KMS-11 (cell line): ENCODE measurements at regions not wholly inside any gene's neighbourhood (a gene's known extent, or its start where the extent isn't known, plus 50 kb on each side); places are given as distances from the start of the nearest gene placed in this dataset.

ENCODE experiments used
- H2AFZ ChIP-seq: fragments of 200-600 bp; sonication (generic); 2 replicates; pipeline ENCODE4 v1.6.1; 2016; ENCODE audit warnings: antibody characterized with exemption, mixed run types, low read depth
- H3K27ac ChIP-seq: fragments of 200-600 bp; sonication (generic); 2 replicates; pipeline ENCODE4 v1.6.1; 2016; ENCODE audit warnings: mild to moderate bottlenecking, mixed run types
- H3K27me3 ChIP-seq: fragments of 200-600 bp; sonication (generic); 2 replicates; pipeline ENCODE4 v1.6.1; 2017; ENCODE audit warnings: mild to moderate bottlenecking, low read depth, mixed run types, moderate library complexity; ENCODE audit not compliant: insufficient read depth
- H3K36me3 ChIP-seq: fragments of 200-600 bp; sonication (generic); 2 replicates; pipeline ENCODE4 v1.6.1; 2017; ENCODE audit warnings: mild to moderate bottlenecking, mixed run types; ENCODE audit not compliant: insufficient read depth
- H3K4me1 ChIP-seq: fragments of 200-600 bp; sonication (generic); 2 replicates; pipeline ENCODE4 v1.6.1; 2016; ENCODE audit warnings: mild to moderate bottlenecking, low read depth, mixed run types; ENCODE audit not compliant: poor library complexity, severe bottlenecking
- H3K4me2 ChIP-seq: fragments of 200-600 bp; sonication (generic); 2 replicates; pipeline ENCODE4 v1.7.0; 2016; ENCODE audit warnings: mild to moderate bottlenecking, mixed run types
- H3K4me3 ChIP-seq: fragments of 200-600 bp; sonication (generic); IDR thresholded peaks from 2 replicates; pipeline ENCODE4 v1.6.1; 2017; ENCODE audit warnings: low read depth, low read length, mixed read lengths; ENCODE audit not compliant: insufficient read depth
- H3K79me2 ChIP-seq: fragments of 200-600 bp; sonication (generic); 2 replicates; pipeline ENCODE4 v1.6.1; 2016; ENCODE audit warnings: low read depth, mixed run types; ENCODE audit not compliant: insufficient read depth
- H3K9ac ChIP-seq: fragments of 200-600 bp; sonication (generic); 2 replicates; pipeline ENCODE4 v1.6.1; 2016; ENCODE audit warnings: mild to moderate bottlenecking, mixed run types
- H4K20me1 ChIP-seq: fragments of 200-600 bp; sonication (generic); 2 replicates; pipeline ENCODE4 v1.6.1; 2016; ENCODE audit warnings: mild to moderate bottlenecking, mixed run types; ENCODE audit not compliant: insufficient read depth
- TF ChIP-seq, protein P1 (sequence below): fragments of 200-600 bp; sonication (generic); conservative IDR thresholded peaks from 2 replicates; pipeline ENCODE4 v1.6.1; 2017; ENCODE audit warnings: low read depth, mild to moderate bottlenecking, antibody characterized with exemption, low read length, moderate library complexity, mixed read lengths

DNA sequence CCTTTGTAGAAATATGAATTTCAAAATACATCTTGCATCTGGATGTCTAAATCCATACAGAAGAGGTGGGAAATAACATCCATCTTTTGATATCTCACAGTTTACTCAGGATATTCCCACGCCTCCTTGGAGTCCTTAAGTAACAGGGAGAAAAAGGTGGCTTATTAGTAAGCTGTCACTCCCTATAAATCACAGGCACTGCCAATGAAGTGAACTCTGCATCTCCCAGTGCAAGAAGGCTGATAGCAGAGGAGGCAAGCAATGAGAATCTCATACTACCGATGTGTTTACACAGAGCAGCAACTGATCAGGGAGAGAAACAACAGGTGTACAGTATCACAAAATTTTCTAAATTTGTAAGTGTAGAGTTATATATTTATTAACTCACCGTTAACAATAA lies 551.8 kb downstream of the NXPH1 start:
- no peaks in the 10 kb centered on the region for H3K4me1 ChIP-seq
- TF ChIP-seq, protein P1, sequence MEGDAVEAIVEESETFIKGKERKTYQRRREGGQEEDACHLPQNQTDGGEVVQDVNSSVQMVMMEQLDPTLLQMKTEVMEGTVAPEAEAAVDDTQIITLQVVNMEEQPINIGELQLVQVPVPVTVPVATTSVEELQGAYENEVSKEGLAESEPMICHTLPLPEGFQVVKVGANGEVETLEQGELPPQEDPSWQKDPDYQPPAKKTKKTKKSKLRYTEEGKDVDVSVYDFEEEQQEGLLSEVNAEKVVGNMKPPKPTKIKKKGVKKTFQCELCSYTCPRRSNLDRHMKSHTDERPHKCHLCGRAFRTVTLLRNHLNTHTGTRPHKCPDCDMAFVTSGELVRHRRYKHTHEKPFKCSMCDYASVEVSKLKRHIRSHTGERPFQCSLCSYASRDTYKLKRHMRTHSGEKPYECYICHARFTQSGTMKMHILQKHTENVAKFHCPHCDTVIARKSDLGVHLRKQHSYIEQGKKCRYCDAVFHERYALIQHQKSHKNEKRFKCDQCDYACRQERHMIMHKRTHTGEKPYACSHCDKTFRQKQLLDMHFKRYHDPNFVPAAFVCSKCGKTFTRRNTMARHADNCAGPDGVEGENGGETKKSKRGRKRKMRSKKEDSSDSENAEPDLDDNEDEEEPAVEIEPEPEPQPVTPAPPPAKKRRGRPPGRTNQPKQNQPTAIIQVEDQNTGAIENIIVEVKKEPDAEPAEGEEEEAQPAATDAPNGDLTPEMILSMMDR, result no peak
- no peak overlapping the region for H3K4me2 ChIP-seq
- H4K20me1 ChIP-seq, result no peaks in the 10 kb centered on the region
- no peaks in the 10 kb centered on the region for H3K27me3 ChIP-seq
- no peak overlapping the region for H2AFZ ChIP-seq
- H3K27ac ChIP-seq, result no peak overlapping the region
- H3K79me2 ChIP-seq, result no peaks in the 10 kb centered on the region
- H3K4me3 ChIP-seq, result no peak overlapping the region
- H3K36me3 ChIP-seq, result no peaks in the 10 kb centered on the region
- H3K9ac ChIP-seq, result no peak overlapping the region

DNA sequence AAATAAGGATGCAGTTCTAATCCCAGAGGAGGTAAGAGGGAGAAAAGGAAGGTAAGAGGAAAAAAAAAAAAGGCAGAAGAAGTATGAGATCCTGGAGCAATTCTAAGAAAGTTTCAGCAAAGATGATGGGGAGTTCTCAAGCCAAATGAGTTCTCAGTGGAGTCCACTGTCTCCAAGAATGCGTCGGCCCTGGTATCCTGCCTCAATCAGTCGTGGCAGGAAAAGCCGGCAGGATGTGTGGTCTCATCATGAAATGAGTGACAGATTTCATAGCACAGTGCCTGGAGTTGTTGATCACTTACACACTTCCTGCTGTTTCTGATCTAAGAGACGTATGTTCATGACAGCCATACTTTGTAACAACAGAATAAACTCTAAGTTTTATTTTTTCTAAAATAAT lies 554.9 kb downstream of the NXPH1 start:
- H3K4me2 ChIP-seq, result no peak overlapping the region
- H3K9ac ChIP-seq, result no peak overlapping the region
- no peak overlapping the region for H2AFZ ChIP-seq
- no peaks in the 10 kb centered on the region for H3K4me1 ChIP-seq
- H3K79me2 ChIP-seq, result no peaks in the 10 kb centered on the region
- H3K36me3 ChIP-seq, result no peaks in the 10 kb centered on the region
- H3K27me3 ChIP-seq, result no peaks in the 10 kb centered on the region
- no peaks in the 10 kb centered on the region for H4K20me1 ChIP-seq
- TF ChIP-seq, protein P1, result no peak
- H3K4me3 ChIP-seq, result no peak overlapping the region
- no peak overlapping the region for H3K27ac ChIP-seq

DNA sequence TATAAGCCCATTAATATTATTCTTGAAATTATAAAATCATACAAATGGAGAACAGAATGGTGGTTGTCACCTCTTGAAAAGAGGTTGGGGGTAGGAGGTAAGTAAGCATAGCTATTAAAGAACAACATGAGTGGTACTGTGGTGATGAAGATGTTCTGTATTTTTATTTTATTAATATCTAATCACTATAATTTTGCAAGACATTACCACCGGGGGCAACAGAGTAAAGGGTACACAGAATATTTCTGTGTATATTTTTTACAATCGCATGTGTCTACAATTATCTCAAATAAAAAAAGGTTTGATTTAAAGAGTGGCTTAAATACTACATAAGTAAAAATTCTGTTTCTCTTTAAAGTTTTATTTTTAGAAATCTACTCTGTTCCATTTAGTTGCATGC lies 557.8 kb downstream of the NXPH1 start:
- TF ChIP-seq, protein P1, result peak; percentile 25; the same call in 1 of the 2 replicates
- Histone ChIP-seq H3K4me2 (no peak overlapping the region), H3K36me3 (no peaks in the 10 kb centered on the region), H2AFZ (no peak overlapping the region), H3K4me3 (no peak overlapping the region), H3K27ac (no peak overlapping the region), H3K27me3 (no peaks in the 10 kb centered on the region), H3K9ac (no peak overlapping the region), H4K20me1 (no peaks in the 10 kb centered on the region), H3K4me1 (no peaks in the 10 kb centered on the region), H3K79me2 (no peaks in the 10 kb centered on the region)

DNA sequence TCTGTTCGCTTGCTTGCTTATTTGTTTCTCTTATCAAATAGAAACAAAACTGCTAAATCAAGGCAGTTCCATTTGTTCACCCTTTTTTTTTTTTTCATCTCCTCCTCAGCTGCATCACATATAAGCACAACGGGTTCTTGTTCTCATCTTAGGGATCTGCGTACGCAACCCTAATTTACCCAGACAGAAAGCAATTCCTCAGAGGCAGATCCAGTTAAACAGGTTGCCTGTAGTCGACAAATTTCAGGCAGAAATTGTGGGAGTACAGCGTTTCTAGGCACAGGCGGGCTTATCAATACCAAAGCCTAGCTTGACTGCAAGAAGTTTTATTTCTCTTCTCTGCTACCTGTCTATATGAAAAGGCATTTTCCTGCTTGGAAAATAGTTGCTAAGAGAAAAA lies 565.4 kb downstream of the NXPH1 start:
- H2AFZ ChIP-seq, result no peak overlapping the region
- H3K79me2 ChIP-seq, result no peaks in the 10 kb centered on the region
- H3K4me3 ChIP-seq, result no peak overlapping the region
- H3K4me2 ChIP-seq, result no peak overlapping the region
- no peaks in the 10 kb centered on the region for H3K27me3 ChIP-seq
- no peaks in the 10 kb centered on the region for H4K20me1 ChIP-seq
- TF ChIP-seq, protein P1, result no peak
- H3K36me3 ChIP-seq, result no peaks in the 10 kb centered on the region
- no peak overlapping the region for H3K9ac ChIP-seq
- H3K4me1 ChIP-seq, result peaks cover 12% of the 10 kb centered on the region
- no peak overlapping the region for H3K27ac ChIP-seq

DNA sequence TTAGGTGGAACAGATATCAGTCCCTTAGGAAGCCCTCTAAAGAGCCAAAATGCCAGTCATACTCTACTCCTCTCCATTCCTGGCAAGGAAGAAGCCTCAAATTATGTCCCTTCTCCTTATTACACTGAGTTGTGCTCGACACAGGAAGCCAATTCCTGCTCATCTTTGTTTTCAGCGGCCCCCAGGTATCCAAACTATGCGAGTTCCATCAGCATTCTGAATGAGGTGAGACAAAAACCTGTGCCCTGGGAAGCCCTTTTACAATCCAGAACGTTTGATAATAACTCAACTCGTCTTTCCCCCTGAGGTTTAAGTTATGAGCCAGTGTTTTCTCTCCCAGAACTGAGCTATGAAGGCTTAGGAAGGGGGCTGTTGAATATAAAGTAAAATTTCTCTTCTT lies 580.5 kb downstream of the NXPH1 start:
- Histone ChIP-seq H3K27ac (no peak overlapping the region), H3K27me3 (no peaks in the 10 kb centered on the region), H3K4me1 (no peaks in the 10 kb centered on the region), H3K4me3 (no peak overlapping the region), H2AFZ (no peak overlapping the region), H3K36me3 (no peaks in the 10 kb centered on the region), H3K4me2 (no peak overlapping the region), H3K79me2 (no peaks in the 10 kb centered on the region), H4K20me1 (no peaks in the 10 kb centered on the region), H3K9ac (no peak overlapping the region)
- TF ChIP-seq, protein P1, result no peak
